GM20000 (cell line): ENCODE measurements at regions not wholly inside any gene's neighbourhood (a gene's known extent, or its start where the extent isn't known, plus 50 kb on each side); places are given as distances from the start of the nearest gene placed in this dataset.
"Not testable (repeated sequence)": the region's sequence is repeated elsewhere in the genome, so short reads cannot be mapped to it uniquely, and the experiment has no call there.

ENCODE experiments used
- DNase-seq: peaks from one replicate; pipeline ENCODE4 v3.0.0; 2012; ENCODE audit warnings: low spot score
- TF ChIP-seq, protein P1 (sequence below): IDR thresholded peaks from 2 replicates; pipeline ENCODE4 v1.5.1; 2012; ENCODE audit warnings: mild to moderate bottlenecking, control low read depth; ENCODE audit errors: extremely low read depth, missing control alignments

DNA sequence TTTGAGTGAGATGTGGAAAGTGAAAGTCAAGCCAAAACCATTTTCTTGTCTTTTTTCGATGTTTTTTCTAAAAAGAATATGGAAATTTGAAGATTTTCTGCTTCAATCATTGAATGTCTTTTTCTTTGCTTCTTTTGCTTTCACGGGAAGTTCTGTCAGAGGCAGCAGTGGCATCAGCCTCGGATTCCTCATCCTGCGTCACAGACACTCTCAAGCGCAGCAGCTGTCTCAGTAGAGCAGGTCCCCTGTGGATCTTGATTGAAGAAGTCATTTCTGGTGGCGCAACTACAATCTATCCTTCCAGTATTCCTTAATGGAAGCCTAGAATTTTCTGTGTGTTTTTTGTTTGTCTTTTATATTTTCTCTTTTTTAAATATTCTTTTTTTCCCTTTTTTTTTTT, 52.7 kb upstream of the NEIL3 start:
- TF ChIP-seq, protein P1, sequence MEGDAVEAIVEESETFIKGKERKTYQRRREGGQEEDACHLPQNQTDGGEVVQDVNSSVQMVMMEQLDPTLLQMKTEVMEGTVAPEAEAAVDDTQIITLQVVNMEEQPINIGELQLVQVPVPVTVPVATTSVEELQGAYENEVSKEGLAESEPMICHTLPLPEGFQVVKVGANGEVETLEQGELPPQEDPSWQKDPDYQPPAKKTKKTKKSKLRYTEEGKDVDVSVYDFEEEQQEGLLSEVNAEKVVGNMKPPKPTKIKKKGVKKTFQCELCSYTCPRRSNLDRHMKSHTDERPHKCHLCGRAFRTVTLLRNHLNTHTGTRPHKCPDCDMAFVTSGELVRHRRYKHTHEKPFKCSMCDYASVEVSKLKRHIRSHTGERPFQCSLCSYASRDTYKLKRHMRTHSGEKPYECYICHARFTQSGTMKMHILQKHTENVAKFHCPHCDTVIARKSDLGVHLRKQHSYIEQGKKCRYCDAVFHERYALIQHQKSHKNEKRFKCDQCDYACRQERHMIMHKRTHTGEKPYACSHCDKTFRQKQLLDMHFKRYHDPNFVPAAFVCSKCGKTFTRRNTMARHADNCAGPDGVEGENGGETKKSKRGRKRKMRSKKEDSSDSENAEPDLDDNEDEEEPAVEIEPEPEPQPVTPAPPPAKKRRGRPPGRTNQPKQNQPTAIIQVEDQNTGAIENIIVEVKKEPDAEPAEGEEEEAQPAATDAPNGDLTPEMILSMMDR = no peak
- DNase-seq = no peak

DNA sequence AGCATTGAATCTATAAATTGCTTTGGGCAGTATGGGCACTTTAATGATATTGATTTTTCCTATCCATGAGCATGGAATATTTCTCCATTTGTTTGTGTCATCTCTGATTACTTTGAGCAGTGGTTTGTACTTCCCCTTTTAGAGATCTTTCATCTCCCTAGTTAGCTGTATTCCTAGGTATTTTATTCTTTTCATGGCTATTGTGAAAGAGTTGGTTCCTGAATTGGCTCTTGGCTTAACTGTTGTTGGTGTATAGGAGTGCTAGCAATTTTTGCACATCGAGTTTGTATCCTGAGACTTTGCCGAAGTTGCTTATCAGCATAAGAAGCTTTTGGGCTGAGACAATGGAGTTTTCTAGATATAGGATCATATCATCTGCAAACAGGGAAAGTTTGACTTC, 50.2 kb upstream of the NEIL3 start:
- DNase-seq = not testable (repeated sequence)
